GM10266 (cell line): ENCODE measurements at regions not wholly inside any gene's neighbourhood (a gene's known extent, or its start where the extent isn't known, plus 50 kb on each side); places are given as distances from the start of the nearest gene placed in this dataset.

Source experiments
- DNase-seq: peaks from one replicate; pipeline ENCODE4 v3.0.0; 2012; ENCODE audit errors: extremely low spot score
- CTCF ChIP-seq: IDR thresholded peaks from 2 replicates; pipeline ENCODE4 v1.5.1; 2012; ENCODE audit warnings: mild to moderate bottlenecking, low read depth; ENCODE audit not compliant: control insufficient read depth, insufficient read depth; ENCODE audit errors: missing control alignments

GRCh38 chr7:68200051-68200670 is 1203.5 kb downstream of the TYW1 start:
- TF ChIP-seq CTCF = no peak
- no peak for DNase-seq

- no peak for TF ChIP-seq CTCF
Measured at GRCh38 chr7:68203251-68203650, 1206.6 kb downstream of the TYW1 start.

GRCh38 chr7:68205826-68206225 is 1209.2 kb downstream of the TYW1 start:
- no peak for DNase-seq
- TF ChIP-seq CTCF = no peak

More at GRCh38 chr7:68203251-68203650, 1206.6 kb downstream of the TYW1 start:
- DNase-seq = no peak

- TF ChIP-seq CTCF = no peak
- no peak for DNase-seq
Measured at GRCh38 chr7:68206946-68207485, 1210.4 kb downstream of the TYW1 start.

GRCh38 chr7:68207676-68208075 is 1211.0 kb downstream of the TYW1 start:
- DNase-seq = no peak
- TF ChIP-seq CTCF = no peak

- DNase-seq = no peak
- no peak for TF ChIP-seq CTCF
Measured at GRCh38 chr7:68209486-68209885, 1212.9 kb downstream of the TYW1 start.

- no peak for DNase-seq
- no peak for TF ChIP-seq CTCF
Measured at GRCh38 chr7:68213838-68214237, 1217.2 kb downstream of the TYW1 start.
